Activated naive CD4-positive, alpha-beta T cell (primary cell): ENCODE measurements at regions not wholly inside any gene's neighbourhood (a gene's known extent, or its start where the extent isn't known, plus 50 kb on each side); places are given as distances from the start of the nearest gene placed in this dataset.
A peak's percentile ranks its signal among the peaks of the same experiment; 100 is the strongest.
"Not testable (repeated sequence)": the region's sequence is repeated elsewhere in the genome, so short reads cannot be mapped to it uniquely, and the experiment has no call there.

Source experiments
- DNase-seq, 4 experiments: peaks; one replicate each; lab custom pipeline; 2025; lab: John Stamatoyannopoulos, UW

DNA sequence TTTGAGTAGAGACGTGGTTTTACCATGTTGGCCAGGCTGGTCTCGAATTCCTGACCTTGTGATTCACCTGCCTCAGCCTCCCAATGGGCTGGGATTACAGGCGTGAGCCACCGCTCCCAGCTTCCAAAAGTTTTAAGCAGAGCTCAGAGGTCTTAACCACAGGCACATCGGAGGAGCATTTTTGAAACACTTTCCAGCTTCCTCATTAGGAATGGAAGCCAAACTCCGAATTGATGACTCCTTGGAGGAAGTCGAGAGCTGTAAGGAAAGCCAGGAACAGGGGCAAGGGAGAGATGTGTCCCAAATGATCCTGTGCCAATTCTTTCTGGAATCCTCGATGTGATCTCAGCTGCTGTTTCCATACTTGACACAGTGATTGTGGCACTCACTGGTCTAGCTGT is 56.2 kb upstream of the CCZ1B start:
- not testable (repeated sequence) for DNase-seq

DNA sequence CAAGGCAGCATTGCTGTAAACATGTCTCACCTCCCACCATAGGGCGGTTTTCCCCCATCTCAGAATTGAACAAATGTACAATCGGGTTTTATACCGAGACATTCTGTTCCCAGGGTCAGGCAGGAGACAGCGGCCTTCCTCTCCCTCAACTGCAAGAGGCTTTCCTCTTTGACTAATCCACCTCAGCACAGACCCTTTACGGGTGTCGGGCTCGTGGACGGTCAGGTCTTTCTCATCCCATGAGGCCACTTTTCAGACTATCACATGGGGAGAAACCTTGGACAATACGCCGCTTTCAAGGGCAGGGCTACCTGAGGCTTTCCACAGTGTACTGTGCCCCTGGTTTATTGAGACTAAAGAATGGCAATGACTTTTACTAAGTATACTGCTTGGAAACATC is 57.7 kb upstream of the CCZ1B start:
- not testable (repeated sequence) for DNase-seq

DNA sequence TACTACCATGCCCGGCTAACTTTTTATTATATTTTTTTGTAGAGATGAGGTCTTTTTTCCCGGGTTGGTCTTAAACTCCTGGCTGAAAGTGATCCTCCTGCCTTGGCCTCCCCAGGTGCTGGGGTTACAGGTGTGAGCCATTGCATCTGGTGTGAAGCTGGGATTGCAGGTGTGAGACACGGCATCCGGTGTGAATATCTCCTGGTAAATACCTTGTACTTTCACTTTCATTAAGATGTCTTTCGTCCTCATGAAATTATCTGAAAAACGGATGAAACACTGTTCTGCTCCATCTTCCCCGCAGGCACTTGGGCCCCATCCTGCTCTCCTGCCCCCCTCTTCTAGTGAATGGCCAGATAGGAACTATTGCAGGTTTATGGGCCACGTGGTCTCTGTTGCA is 60.1 kb upstream of the CCZ1B start:
- DNase-seq: no peak

DNA sequence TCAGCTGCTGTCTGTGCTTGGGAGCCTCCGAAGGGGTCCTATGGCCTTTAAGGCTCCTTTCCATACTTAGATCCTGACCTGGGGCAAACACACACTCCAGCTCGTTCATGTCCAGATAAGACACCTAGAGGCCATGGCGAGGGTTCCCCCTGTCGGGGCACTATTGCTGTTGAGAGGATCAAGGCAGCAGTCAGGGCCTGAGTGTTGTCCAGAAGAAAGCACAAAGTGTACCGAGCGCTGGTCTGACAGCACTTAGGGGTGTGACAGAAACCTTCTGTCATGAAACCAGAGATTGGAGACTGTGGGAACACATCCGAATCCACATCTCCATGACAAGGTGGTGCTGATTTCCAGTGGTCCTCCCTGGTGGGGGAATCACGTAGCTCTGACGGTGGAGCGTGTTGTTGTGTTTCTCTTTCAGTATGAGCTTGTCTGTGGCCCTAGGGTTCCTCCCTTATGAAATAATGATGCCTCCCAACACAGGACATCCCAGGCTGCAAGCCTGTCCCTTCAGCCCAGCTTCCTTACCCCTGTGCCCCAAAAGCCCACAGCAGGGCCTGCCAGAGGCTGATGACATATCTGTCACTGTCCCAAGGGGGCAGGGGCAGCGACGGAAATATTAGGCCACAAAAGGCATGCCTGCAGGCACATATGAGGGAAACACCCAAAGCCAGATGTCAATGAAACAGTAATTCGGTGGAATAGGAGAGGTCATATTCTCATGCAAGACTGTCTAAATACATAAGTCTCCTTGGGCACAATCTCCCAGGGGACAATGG is 62.4 kb upstream of the CCZ1B start:
- not testable (repeated sequence) for DNase-seq

DNA sequence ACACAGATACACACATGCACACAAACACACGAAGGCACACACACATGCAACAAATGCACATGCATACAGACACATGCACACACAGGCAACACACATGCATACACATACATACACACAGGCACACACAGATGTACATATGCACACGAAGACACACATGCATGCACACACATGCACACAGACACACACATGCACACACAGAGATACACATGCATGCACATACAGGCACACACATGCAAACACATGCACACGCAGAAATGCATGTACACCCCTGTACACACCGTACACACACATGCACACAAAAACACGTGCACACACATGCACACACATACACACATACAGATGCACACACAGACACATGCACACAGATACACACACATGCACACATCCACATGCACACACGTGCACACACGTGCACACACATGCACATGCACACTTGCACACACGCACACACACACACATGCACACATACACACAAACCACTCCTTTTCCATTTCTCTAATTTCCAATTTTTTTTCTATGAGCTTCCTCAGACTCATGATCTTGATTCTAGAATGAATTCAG is 63.3 kb upstream of the CCZ1B start:
- no peak for DNase-seq

DNA sequence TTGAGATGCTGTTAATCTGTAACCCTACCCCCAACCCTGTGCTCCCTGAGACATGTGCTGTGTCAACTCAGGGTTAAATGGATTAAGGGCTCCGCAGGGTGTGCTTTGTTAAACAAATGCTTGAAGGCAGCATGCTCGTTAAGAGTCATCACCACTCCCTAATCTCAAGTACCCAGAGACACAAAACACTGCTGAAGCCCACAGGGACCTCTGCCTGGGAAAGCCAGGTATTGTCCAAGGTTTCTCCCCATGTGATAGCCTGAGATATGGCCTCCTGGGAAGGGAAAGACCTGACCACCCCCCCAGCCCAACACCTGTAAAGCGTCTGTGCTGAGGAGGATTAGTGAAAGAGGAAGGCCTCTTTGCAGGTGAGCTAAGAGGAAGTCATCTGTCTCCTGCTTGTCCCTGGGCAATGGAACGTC is 76.0 kb upstream of the CCZ1B start:
- DNase-seq: not testable (repeated sequence)

DNA sequence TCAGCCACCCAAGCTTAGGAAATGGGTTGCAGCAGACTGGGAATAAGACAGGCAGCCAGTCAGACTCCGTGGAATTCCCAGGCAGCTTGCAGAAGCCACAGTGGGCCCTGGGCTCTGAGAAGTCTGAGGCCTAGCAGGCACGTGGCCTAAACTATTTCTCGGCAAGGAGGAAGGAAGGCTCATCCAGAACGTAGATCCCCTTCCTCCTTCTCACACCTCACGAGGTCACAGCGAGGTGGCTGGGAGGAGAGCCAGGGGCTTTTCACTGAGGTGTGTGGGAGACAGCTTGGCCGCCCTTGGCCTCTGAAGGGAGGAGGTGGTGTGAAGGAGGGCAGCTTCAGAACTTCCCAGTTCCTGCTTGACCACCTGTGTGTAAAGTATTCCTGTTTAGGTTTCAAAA is 77.2 kb upstream of the CCZ1B start:
- DNase-seq: not testable (repeated sequence)

DNA sequence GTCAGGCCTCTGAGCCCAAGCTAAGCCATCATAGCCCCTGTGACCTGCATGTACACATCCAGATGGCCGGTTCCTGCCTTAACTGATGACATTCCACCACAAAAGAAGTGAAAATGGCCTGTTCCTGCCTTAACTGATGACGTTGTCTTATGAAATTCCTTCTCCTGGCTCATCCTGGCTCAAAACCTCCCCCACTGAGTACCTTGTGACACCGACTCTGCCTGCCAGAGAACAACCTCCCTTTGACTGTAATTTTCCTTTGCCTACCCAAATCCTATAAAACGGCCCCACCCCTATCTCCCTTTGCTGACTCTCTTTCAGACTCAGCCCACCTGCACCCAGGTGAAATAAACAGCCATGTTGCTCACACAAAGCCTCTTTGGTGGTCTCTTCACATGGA is 77.7 kb upstream of the CCZ1B start:
- DNase-seq: not testable (repeated sequence)

DNA sequence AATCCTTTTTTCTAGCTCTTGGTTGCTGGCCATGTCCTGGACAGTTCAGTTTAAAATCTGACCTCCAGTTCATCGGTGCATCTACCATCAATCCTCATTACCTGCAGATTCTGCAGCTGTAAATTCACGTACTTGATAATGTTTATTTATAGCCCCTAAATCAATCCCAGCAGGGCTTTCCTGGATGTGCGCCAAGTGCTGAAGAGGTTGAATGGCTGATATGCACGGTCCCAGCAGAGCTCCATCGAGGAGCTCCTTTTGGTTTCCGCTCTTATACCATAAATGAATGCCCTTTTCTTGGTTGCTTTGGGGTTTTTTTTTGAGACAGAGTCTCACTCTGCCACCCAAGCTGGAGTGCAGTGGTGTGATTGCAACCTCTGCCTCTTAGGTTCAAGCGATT is 91.2 kb upstream of the CCZ1B start:
- no peak for DNase-seq

DNA sequence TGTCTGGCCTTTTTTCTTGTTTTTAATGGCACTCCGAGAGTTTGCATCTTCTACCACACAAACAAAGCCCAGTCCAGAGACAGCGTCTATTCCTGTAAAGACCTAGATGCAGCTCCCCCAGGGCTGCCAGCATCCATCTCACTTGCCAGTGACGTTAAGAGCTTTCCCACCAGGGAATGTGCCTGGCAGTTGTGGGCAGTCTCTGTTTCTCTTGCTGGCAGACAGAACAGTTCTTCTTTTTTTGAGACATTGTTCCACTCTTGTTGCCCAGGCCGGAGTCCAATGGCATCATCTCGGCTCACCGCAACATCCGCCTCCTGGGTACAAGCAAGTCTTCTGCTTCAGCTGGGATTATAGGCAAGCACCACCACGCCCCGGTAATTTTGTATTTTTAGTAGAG is 93.1 kb upstream of the CCZ1B start:
- DNase-seq: not testable (repeated sequence)

DNA sequence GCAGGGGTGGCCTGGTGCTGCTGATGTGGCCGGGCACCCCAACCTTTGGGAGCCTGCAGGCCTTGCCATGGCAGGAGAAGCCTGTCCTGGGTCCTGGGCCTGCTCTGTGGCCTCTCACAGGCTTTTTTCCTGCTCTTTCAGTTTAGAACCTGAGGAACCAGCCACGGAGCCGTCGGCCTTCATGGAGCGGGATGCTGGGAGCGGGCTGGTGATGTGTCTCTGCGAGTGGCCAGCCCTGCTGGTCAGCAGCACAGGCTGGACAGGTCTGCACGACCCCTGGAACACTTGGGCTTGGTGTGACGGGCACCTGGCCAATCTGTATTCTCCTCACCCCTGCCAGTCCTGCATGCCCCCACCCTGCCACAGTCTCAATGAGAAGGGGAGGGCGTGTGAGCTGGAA is 98.4 kb upstream of the CCZ1B start:
- DNase-seq: not testable (repeated sequence)

DNA sequence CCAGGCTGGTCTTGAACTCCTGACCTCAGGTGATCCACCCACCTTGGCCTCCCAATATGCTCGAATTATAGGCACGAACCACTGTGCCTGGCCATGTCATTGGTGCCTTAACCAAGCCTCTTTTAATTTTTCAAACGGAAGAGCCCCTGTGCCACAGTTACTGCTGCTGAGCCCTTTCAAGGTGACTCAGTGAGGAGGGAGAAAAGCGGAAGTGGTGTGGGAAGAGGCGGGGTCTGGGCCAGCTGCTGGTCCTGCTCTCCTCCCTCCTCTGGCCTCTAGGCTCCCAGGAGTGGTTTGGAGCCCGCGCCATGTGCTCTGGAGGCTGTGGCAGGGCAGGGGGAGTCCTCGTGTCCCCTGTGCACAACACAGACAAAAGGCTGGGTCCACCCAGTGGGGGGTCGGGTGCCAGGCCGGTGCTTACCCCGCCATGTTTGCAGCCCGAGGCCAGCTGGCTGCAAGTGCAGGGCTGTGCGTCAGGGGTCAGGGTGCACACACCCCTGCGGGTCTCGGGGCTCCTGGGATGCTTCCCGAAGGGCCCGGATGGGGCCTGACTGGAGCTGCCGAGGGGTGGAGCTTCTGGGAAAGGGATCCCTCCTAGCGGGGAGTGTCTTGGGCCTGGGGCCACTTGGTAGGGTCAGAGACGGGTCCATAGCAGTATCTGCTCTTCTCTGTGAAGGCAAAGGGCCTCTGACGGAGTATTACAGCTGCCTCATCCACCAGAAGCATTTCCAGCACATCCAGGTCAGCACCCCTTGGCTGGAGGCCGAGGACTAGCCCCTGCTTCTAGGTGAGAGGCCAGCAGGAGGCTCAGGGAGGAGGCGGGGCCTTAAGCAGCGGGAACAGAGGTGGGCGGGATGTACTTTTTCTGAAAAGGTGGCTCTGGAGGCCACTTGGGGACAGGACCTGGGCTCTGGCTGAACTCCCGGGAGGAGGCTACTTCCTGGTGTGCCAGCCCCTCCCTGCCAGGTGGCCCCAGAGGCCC is 100.4 kb upstream of the CCZ1B start:
- not testable (repeated sequence) for DNase-seq

DNA sequence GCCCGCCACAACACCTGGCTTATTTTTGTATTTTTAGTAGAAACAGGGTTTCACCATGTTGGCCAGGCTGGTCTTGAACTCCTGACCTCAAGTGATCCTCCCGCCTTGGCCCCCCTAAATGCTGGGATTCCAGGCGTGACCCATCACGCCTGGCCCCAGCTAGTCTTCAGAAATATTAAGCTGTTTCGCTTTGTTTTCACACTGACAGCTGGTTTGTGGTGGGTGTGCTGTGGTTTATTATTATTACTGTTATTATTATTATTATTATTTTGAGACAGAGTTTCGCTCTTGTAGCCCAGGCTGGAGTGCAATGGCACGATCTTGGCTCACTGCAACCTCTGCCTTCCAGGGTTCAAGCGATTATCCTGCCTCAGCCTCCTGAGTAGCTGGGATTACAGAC is 101.6 kb upstream of the CCZ1B start:
- DNase-seq: not testable (repeated sequence)

DNA sequence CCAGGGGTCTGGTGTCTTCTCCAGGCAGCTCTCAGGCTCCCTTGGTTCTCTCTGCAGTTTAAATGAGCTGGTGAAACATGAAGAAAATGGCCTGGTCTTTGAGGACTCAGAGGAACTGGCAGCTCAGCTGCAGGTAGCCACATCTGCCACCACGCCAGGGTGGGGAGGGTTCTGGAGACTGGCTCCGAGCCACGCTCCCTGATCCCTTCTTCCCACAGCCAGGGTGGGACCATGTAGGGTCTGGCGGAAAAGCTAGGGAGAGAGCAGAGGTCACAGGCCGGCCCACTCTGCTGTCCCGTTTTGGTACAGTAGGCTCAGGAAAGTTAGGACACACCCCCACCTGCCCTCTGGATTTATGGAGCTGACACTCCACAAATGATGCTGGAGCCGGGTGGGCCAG is 103.5 kb upstream of the CCZ1B start:
- not testable (repeated sequence) for DNase-seq

DNA sequence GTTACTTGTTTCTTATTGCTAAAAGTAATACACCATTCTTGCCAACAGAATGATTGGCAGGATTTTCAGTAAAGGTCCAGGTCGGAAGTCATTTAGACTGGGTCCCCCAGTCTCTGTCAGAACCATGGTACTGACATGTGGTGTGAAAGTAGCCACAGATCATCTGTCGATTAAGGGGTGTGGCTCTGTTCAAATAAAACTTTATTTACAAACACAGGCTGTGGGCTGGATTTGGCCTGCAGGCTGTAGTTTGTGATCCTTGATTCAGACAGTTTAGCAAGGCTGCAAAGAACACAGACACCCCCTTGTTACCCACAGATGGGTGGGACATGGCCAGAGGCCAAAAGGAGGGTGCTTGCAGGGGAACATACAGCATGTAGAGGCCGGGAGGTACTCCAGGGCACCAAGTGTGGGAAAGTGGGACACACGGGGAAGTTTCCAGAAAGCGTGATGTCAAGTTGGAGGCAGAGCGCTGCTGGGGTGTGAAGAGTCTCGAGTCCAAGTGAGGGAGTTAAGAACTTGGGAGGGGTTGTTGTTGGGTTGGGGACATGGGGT is 104.1 kb upstream of the CCZ1B start:
- not testable (repeated sequence) for DNase-seq

DNA sequence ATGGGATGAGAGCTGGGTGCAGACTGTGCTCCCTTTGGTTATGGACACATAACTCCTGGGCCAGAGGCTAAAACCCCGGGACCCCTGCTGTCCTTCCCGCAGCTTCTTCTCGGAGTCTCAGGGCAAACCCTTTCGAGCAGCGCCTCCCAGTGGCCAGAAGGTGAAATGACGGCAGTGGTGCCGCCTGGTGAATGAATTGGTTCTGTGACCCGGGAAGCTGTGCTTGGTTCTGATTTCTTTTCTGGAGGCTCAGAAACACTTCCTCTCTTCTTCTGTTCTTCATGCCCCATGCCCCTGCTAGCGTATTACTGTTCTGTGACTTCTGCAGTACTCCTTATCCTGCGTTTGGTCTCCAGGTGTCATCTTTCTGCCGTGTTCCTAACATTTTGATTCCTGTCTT is 104.7 kb upstream of the CCZ1B start:
- peak in 1 of 4 experiments; percentile 17 for DNase-seq

DNA sequence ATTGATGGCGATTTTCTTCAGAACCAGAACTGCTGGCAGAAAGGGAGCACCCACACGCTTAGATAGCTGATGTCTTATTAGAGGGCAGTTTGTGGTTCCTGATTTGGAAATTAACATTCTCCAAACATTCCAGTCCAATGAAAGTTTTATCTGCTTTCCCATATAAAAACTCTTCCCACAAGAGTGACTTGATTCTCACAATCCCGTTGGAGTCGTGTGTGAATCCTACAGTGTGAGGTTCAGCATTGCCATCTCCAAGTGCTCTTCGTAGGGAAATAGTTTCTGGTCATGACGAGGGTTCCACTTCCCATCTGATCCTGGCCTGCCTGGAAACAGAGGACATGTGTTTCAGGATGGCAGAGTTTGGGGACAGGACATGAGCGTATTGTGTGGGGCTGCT is 105.4 kb upstream of the CCZ1B start:
- not testable (repeated sequence) for DNase-seq

DNA sequence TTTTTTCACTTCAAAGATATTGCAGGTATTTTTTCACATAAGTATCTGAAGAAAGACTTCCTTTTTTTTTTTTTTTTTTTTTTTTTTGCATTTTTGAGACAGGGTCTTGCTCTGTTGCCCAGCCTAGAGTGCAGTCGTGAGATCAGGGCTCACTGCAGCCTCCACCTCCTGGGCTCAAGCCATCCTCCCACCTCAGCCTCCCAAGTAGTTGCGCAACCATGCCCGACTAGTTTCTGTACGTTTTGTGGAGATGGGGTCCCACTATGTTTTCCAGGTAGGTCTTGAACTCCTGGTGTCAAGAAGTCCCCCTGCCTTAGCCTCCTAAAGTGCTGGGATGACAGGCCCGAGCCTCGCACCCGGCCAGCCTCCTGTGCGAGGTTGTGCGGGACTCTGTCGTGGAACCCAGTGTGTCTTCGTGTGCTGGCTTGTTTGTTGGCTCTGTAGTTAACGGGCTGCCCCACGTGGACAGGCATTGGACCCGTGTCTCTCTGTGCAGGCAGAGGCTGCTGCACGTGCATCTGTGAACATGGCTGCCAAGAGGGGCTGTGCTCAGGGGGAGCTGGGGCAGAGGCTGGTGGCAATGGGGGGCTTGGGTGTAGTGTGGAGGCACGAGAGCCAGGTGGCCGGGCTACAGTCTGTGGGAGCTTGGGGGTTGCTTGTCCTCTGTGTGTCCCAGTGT is 108.0 kb upstream of the CCZ1B start:
- not testable (repeated sequence) for DNase-seq

DNA sequence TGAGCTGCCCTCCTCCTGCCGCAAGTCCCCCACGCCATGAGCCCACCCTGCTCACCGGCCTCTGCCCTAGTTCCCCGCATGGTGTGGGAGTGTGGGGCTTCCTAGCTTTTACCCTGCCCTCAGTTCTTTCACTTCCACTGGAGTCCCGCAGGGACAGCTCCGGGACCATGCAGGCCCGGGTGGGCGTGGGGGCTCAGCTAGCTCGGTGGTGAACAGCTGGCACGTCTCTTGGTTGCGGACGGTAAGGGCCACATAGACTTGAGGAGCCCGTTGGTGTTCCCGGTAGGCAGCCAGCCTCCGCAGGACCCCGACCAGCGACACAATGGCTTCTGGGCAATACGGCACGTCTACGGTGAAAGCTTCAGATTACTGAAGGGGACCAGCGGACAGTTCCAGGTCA is 108.9 kb upstream of the CCZ1B start:
- DNase-seq: no peak

DNA sequence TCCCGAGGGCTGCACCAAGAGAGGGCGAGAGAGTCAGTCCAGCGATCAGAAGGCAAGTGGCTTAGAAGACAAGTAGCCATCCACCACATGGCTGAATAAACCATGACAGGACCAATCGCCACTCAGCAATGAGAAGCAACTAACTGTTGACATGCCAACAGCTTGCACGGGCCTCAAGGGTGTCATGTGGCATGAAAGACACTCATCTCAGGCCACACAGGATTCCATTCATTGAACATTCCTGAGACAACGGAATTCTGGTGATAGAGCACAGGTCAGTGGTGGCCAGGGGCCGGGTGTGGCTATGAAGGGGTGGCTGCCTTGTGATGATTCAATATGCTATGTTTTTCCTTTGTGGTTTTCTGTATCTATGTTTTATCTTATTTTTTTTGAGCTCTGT is 110.6 kb upstream of the CCZ1B start:
- not testable (repeated sequence) for DNase-seq

DNA sequence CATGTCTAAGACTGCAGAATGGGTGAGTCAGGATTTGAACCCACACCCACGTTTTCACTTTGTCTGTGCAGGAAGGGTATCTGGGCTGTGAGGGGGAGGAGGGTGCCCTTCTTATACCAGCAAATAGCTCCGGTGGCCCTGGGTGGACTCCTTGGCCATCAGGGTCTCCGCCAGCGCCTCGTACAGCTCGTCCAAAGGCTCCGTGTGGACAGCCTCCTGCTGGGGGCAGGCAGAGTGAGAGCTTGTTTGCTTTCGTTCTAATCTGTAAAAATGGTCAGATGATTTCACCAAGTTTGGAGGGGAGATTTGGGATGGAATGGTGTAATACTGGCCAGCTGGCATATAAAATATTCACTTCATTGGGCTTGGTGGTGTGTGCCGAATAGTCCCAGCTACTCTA is 111.7 kb upstream of the CCZ1B start:
- not testable (repeated sequence) for DNase-seq

DNA sequence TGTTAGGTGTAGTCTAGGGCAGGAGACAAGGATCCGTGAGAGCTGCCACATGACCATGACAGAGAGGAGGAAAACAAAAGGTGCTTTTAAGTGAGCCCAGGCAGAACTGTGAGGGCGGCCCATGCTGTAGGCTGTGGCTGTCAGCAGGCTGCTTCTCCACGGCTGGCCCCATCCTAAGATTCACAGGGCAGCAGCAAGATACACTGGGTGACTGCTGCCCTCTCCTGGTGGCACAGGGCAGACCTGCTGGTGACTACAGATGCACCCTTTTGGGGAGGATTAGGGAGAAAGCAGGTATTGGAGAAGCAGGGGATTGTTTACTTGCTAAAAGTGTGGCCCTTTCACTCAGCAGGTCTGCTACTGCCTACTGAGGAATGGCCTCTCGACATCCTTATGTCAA is 112.2 kb upstream of the CCZ1B start:
- not testable (repeated sequence) for DNase-seq
